NT2/D1 (cell line): ENCODE measurements at regions not wholly inside any gene's neighbourhood (a gene's known extent, or its start where the extent isn't known, plus 50 kb on each side); places are given as distances from the start of the nearest gene placed in this dataset.

Experiments
- DNase-seq: peaks from one replicate; pipeline ENCODE4 v3.0.0-alpha.2; 2011; ENCODE audit warnings: low read depth, low spot score
- H3K27me3 ChIP-seq: 2 replicates; pipeline ENCODE4 v1.6.0; 2011; ENCODE audit warnings: mild to moderate bottlenecking; ENCODE audit not compliant: insufficient read length, insufficient read depth
- H3K36me3 ChIP-seq: 2 replicates; pipeline ENCODE4 v1.6.1; 2011; ENCODE audit warnings: mild to moderate bottlenecking, low read length, mixed read lengths; ENCODE audit not compliant: insufficient read depth, insufficient read length
- H3K4me1 ChIP-seq: 2 replicates; pipeline ENCODE4 v1.5.1; 2011; ENCODE audit not compliant: insufficient read depth, insufficient read length
- H3K4me3 ChIP-seq: 2 replicates; pipeline ENCODE4 v1.5.1; 2011; ENCODE audit warnings: low read depth; ENCODE audit not compliant: insufficient read length
- H3K9ac ChIP-seq: 2 replicates; pipeline ENCODE4 v1.6.0; 2011; ENCODE audit warnings: low read depth; ENCODE audit not compliant: insufficient read length
- H3K9me3 ChIP-seq: 2 replicates; pipeline ENCODE4 v1.5.1; 2011; ENCODE audit warnings: mild to moderate bottlenecking, low read length; ENCODE audit not compliant: insufficient read depth
- SUZ12 ChIP-seq: IDR thresholded peaks from 2 replicates; pipeline ENCODE4 v1.6.1; 2011; ENCODE audit not compliant: insufficient read length, insufficient read depth; ENCODE audit errors: extremely low read depth
- YY1 ChIP-seq: IDR thresholded peaks from 2 replicates; pipeline ENCODE4 v1.6.1; 2011; ENCODE audit not compliant: insufficient read length, insufficient read depth
- ZNF274 ChIP-seq: IDR thresholded peaks from 2 replicates; pipeline ENCODE4 v1.6.1; 2011; ENCODE audit warnings: mild to moderate bottlenecking, low read depth, low read length

- Histone ChIP-seq H3K27me3 (peaks cover 20% of the 10 kb centered on the region), H3K4me1 (peaks cover 3% of the 10 kb centered on the region), H3K36me3 (no peaks in the 10 kb centered on the region), H3K9ac (peak overlapping the region; percentile 21), H3K9me3 (peaks cover 11% of the 10 kb centered on the region; the same call in 1 of the 2 replicates), H3K4me3 (no peak overlapping the region)
- TF ChIP-seq YY1 = no peak
- no peak for TF ChIP-seq ZNF274
- no peak for TF ChIP-seq SUZ12
- DNase-seq = peak; percentile 87
Observed at GRCh38 chr1:181142096-181142958, 53.8 kb downstream of the IER5 start.

GRCh38 chr1:181143102-181143859 lies 54.8 kb downstream of the IER5 start:
- Histone ChIP-seq H3K9ac (no peak overlapping the region), H3K27me3 (peaks cover 20% of the 10 kb centered on the region), H3K9me3 (peaks cover 11% of the 10 kb centered on the region; the same call in 1 of the 2 replicates), H3K4me3 (no peak overlapping the region), H3K36me3 (no peaks in the 10 kb centered on the region), H3K4me1 (peaks cover 3% of the 10 kb centered on the region)
- no peak for DNase-seq
- TF ChIP-seq YY1 (no peak), ZNF274 (no peak), SUZ12 (no peak)

- H3K9ac ChIP-seq = no peak overlapping the region
- H3K4me1 ChIP-seq = peaks cover 3% of the 10 kb centered on the region
- H3K4me3 ChIP-seq = no peak overlapping the region
- DNase-seq = no peak
- H3K36me3 ChIP-seq = no peaks in the 10 kb centered on the region
- H3K27me3 ChIP-seq = peaks cover 20% of the 10 kb centered on the region
- TF ChIP-seq SUZ12 = no peak
- peaks cover 11% of the 10 kb centered on the region; the same call in 1 of the 2 replicates for H3K9me3 ChIP-seq
Observed at GRCh38 chr1:181144238-181144637, 55.7 kb downstream of the IER5 start.

GRCh38 chr1:181148636-181149035 lies 60.1 kb downstream of the IER5 start:
- H3K27me3 ChIP-seq = no peaks in the 10 kb centered on the region
- no peaks in the 10 kb centered on the region for H3K4me1 ChIP-seq
- no peaks in the 10 kb centered on the region for H3K36me3 ChIP-seq
- no peak for TF ChIP-seq YY1
- H3K9ac ChIP-seq = no peak overlapping the region
- peaks cover 11% of the 10 kb centered on the region; the same call in 1 of the 2 replicates for H3K9me3 ChIP-seq
- no peak for DNase-seq
- no peak overlapping the region for H3K4me3 ChIP-seq

- TF ChIP-seq YY1 (no peak), ZNF274 (no peak), SUZ12 (no peak)
- Histone ChIP-seq H3K4me3 (no peak overlapping the region), H3K36me3 (no peaks in the 10 kb centered on the region), H3K27me3 (no peaks in the 10 kb centered on the region), H3K4me1 (no peaks in the 10 kb centered on the region), H3K9ac (no peak overlapping the region), H3K9me3 (peaks cover 11% of the 10 kb centered on the region; the same call in 1 of the 2 replicates)
- no peak for DNase-seq
Observed at GRCh38 chr1:181149326-181150125, 61.0 kb downstream of the IER5 start.

- Histone ChIP-seq H3K27me3 (no peaks in the 10 kb centered on the region), H3K9me3 (peaks cover 11% of the 10 kb centered on the region; the same call in 1 of the 2 replicates), H3K4me1 (no peaks in the 10 kb centered on the region), H3K9ac (no peak overlapping the region), H3K36me3 (no peaks in the 10 kb centered on the region), H3K4me3 (no peak overlapping the region)
- DNase-seq = no peak
- no peak for TF ChIP-seq ZNF274
- no peak for TF ChIP-seq SUZ12
- no peak for TF ChIP-seq YY1
Observed at GRCh38 chr1:181150273-181150672, 61.8 kb downstream of the IER5 start.

- H3K9me3 ChIP-seq = peaks cover 12% of the 10 kb centered on the region
- no peak for TF ChIP-seq YY1
- TF ChIP-seq SUZ12 = no peak
- no peak for TF ChIP-seq ZNF274
- no peaks in the 10 kb centered on the region for H3K4me1 ChIP-seq
- no peaks in the 10 kb centered on the region for H3K27me3 ChIP-seq
- no peak overlapping the region for H3K4me3 ChIP-seq
- no peak for DNase-seq
- H3K9ac ChIP-seq = no peak overlapping the region
- no peaks in the 10 kb centered on the region for H3K36me3 ChIP-seq
Observed at GRCh38 chr1:181150842-181151241, 62.3 kb downstream of the IER5 start.
